DMS 273 treated with DMSO at 0.1 percent for 48 hours (cell line): ENCODE measurements at regions not wholly inside any gene's neighbourhood (a gene's known extent, or its start where the extent isn't known, plus 50 kb on each side); places are given as distances from the start of the nearest gene placed in this dataset.
A peak's percentile ranks its signal among the peaks of the same experiment; 100 is the strongest.

Source experiments
- DNase-seq: peaks from one replicate; lab custom pipeline; 2025; lab: John Stamatoyannopoulos, UW

DNA sequence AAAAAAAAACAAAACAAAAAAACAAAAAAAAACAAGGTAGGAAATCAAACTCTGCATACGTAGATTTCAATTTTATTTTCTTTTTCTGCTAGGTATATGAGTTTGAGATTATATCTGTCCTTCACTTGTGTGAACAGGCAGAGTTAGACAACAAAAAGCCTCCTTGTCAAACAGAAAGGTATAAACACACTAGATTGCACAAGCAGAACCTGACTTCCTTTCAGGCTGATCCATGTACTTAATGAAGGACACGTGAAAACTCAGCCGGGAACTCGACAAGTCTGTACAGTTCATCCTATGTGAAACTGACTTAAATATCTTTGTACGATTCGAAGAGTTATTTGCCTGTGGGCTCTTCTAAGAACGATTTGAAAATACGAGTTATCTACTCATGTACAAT, 254.1 kb downstream of the ARL4A start:
- DNase-seq = no peak

DNA sequence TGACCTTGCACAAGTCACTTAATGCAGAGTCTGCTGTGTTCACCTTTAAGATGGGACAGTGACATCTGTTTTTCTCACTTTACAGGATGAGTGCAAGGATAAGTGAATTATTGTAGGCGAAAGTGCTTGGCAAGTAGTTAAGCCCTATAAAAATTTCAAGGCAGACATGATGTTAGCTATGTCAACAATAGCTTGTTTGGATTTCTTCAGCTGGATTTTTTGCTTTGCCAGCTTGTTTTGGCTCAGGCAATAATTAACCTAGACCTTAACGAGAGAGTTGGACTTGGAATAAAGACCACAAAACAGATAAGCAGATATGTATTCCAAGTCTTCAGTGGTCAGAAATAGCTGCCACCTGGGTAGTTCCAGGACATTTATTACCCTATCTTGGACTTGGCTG, 255.2 kb downstream of the ARL4A start:
- no peak for DNase-seq

- DNase-seq = no peak
These were observed 256.3 kb downstream of the ARL4A start for GRCh38 chr7:12943781-12944180.

DNA sequence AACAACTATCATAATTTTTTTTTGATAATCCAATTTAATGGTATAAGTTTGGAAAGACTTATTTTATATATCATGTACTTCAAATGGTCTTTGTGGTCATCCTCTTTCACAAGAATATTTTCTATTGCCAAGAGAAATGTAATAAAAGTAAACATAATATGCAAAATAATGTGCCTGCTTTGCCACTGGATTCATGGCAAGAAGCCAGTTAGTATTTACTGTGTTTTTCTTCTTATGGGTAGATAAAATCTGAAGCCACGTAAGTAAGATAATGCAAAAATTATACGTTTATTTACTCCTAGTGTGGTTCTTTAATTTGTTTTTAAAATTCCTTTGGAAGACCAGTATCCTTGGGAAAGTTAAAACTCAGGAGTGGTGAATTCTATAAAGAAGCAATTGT, 258.5 kb downstream of the ARL4A start:
- no peak for DNase-seq

DNA sequence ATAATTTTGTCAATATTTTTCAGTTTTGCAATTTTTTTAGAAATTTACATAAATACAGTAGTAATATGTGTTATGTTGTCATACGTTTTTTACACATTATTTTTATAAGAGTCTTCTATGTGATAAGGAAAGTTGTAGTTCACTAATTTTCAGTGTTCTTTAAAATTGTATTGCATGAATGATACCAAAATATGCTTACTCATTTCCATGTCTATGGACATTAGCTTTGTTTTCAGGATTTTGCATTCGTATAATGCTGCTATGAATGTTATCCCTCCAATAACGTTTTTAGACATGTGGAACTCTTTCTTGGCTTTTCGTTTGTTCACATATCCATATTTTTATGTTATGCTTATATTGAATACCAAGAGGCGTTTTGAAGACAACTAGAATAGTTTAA, 260.0 kb downstream of the ARL4A start:
- no peak for DNase-seq

- no peak for DNase-seq
These were observed 261.9 kb downstream of the ARL4A start for GRCh38 chr7:12949060-12949931.

DNA sequence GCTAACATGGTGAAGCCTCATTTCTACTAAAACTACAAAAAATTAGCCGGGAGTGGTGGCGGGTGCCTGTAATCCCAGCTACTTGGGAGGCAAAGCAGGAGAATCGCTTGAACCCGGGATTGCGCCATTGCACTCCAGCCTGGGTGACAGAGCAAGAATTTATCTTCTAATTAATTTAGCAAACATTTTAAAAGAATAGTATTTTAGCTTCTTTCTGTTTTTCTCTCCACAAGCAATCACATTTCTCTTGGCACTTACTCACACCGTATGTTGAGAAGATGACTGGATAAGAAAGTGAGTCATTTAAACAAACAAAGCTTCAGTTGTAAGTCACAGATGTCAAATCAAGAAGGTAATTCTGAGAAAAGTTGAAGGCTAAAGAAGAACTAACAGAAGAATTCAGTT, 264.0 kb downstream of the ARL4A start:
- DNase-seq = peak; percentile 22

DNA sequence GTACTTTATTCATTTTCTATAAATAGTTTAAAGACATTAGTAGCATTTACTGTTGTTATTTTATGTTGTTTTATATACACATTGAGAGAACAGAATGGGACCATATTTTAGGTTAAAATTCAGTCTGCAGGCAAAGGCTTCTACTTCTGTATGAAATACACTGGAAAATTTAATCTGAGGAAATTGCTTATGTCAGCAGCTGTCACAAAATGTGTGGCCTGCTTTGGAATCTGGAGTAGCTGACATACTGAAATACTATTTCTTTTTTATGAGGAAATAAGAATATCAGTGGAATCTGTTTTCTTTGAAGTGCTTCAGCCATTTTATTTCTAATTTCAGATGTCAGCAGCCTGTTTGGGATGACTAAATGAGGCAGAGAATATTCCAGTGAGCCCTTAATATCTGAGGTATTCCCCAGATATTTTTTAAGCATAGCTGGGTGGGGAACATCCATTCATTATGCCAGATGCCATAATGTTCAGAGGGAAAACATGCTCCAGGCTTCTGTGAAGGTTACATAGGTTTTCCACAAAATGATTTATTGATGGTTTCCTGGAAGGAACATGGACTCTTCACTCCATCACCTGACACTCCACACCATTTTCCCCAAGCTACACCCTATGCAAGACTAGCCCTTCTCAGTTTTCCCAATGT, 267.1 kb downstream of the ARL4A start:
- DNase-seq = no peak

DNA sequence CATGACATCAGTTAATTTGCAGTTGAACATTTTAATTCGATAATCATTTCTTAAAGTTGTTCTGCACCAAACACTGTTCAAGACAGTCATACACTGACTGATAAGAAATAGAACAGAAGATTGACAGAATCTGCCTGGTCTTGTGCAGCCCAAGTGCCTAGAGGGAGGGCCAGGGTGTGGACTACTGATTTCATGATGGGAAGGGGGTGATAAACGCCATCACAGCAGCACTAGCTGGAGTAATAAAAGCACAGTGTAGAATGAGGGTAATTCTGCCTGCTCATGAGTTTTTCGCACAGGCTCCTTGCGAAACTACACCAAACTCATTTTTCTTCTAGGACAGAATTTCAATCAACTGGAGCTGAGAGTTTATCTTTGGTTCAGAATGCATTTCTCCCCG, 270.1 kb downstream of the ARL4A start:
- no peak for DNase-seq

DNA sequence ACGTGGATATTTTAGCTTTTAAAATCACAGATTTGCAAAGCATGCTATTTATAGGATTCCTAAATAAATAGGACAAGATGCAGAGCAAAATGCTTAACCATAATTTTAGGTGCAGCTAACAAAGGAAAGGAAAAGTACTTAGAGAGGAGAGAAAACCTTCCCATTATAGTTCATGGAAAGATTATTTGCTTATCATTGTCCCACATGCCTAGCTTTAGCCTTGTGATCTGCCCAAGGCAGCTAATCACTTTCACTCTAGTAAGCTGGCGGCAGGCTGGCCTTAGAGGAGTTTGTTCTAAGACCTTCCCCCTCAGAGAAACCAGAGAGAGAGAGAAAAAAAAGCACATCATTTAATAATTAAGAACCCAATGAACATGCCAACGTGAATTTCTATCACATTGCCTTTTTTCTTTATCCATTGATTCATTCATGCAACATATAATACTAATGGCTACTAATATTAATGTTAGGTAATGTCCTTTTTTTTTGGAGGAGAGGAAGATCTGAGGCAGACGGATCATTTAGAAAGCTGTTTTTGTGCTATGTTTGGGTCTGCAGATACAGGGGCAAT, 274.6 kb downstream of the ARL4A start:
- no peak for DNase-seq

DNA sequence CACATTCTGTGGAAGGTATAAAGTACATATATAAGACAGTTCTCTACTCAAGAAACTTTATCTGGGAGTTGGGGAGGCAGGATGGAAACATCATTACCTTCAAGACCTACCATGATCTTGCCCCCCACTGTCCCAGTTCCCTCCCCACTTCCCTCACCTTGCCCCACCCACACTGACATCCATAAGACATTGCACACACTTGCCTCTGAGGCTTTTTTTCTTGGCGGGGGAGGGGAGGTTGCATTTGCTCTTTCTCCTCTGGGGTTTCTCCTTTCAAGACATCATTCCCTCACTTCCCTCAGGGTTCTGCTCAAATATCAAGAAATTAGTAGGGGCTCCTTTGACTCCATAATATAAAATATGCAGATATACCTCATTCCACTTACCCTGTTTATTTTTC, 276.0 kb downstream of the ARL4A start:
- no peak for DNase-seq

- DNase-seq = no peak
These were observed 277.4 kb downstream of the ARL4A start for GRCh38 chr7:12964836-12965235.

GRCh38 chr7:12965767-12966166, 278.3 kb downstream of the ARL4A start:
- DNase-seq = no peak

GRCh38 chr7:12967322-12967721, 279.9 kb downstream of the ARL4A start:
- no peak for DNase-seq

GRCh38 chr7:12968836-12969422, 281.5 kb downstream of the ARL4A start:
- DNase-seq = no peak

DNA sequence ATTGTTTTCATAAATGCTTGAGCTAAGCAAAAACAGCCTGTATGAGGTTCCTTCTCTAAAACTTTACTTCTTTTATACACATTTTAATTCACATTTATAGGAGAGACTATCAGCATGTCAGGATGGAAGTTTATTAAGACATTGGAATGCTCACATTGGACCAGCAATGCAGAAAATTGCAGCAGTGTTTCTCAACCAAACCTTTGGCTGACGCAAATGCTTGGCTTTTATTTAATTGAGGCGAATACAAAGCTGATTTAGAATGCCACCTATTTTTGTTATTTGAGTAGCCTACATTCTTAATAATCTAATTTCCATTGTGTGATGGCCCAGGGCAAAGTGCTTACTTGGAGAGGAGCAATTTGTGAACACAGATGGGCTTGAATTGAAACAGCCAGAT, 283.2 kb downstream of the ARL4A start:
- no peak for DNase-seq

DNA sequence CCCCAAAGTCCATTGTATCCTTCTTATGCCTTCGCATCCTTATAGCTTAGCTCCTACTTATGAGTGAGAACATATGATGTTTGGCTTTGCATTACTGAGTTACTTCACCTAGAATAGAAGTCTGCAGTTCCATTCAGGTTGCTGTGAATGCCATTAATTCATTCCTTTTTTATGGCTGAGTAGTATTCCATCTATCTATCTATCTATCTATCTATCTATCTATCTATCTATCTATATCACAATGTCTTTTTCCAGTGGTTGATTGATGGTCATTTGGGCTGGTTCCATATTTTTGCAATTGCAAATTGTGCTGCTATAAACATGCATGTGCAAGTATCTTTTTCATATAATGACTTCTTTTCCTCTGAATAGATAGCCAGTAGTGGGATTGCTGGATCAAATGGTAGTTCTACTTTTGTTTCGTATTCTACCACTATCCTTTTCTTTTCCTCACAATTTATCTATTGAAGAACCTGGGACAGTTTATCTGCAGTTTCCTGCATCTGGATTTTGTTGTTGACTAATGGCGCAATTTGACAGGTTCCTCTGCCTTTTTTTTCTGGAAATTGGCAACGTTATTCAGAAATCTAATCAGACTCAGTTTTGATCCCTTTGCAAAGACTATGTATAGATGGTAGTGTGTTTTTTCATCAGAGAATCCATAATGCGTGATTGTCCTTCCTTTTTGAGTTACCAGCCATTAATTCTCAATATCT, 287.2 kb downstream of the ARL4A start:
- DNase-seq = no peak

DNA sequence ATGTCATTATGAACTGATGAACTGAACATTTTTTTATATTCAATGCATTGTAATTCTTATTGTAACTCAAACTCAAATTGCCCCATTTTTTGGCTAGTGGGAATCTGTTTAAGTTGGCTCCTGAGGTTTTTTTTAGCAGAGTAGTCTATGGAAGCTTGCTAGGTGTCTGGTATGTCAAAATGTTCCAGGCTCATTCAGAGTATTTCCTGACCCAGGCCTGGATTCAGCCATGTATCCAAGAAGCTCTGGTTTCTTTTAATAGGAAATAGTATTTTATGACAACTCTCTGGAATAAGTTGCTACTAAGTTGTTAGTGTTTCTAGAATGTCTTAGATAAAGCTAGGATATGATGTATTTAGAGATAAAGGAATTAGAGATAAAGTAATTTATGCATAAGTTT, 288.0 kb downstream of the ARL4A start:
- no peak for DNase-seq

DNA sequence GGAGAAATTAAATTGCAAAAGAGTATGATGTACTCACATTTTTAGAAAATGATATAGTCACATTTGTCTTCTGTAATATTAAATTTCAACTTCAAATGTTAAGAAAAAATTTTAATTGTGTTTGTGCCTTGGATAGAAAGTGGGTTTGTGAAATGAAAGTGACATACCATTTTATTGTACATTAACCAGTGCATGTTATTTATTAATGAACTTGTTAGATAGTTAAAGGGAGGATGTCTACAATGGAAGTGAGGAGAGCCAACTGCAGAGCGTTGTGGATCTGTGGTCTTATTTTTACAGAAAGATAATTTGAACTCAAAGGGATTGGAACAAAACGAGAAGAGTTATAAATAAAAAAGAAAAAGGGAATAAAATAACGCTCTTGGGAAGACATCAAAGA, 291.7 kb downstream of the ARL4A start:
- DNase-seq = no peak

DNA sequence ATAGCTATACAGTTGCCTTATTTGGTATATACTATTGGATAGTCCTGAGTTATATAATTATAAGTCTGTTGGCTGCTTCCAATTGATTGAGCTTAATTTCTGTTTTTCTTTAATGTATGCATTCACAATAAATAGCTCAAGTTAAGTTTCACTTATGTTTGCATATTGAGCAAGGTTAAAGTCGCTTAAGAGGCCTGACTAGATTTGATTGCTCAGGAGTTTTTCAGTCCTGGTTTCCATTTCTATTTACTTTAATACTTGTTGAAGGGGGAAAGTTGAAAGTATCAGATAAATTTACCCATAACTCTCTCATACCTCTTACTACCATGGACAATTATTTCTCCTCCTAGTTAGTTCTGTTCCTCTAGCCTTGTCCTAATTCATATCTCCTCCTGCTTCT, 294.7 kb downstream of the ARL4A start:
- no peak for DNase-seq

DNA sequence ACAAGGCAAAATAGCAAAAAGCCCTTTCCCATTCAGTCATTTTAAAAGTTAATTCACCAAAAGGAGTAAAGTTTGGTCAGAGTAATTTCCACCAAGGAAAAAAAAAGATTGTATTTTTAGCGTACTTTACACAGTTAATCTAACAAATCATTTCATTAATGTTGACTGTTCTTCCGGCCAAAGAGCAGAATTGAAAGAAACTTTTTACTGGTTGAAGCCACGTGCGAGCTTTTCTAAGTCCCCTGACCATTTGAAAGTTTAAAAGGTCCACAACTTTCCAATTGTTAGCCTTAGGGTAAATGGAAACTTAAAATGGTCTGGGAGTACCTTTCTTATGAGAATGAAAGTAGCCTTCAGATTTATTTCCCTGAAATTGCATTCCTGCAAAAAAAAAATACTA, 296.7 kb downstream of the ARL4A start:
- no peak for DNase-seq

DNA sequence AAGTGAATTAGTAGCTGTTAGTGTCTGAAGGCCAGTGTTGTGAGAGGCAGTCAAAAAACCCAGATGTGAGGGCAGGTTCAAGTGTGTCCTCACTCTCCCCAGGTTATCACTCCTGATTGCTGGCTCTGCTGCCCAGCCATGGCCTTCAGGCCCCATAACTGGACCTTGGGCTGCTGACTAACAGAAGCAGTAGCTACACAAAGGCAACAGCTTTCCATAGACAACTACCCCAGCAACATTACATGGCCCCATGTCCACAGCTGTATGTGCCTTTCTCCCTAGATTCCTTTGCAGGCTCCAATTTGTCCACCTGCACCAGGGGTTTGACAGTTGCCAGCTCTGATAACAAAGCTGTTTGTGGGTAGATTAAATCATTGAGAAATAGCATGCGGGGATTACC, 297.8 kb downstream of the ARL4A start:
- DNase-seq = no peak
